ENCODE measurements at regions not wholly inside any gene's neighbourhood (a gene's known extent, or its start where the extent isn't known, plus 50 kb on each side); places are given as distances from the start of the nearest gene placed in this dataset.
"Not testable (repeated sequence)": the region's sequence is repeated elsewhere in the genome, so short reads cannot be mapped to it uniquely, and the experiment has no call there.

DNA sequence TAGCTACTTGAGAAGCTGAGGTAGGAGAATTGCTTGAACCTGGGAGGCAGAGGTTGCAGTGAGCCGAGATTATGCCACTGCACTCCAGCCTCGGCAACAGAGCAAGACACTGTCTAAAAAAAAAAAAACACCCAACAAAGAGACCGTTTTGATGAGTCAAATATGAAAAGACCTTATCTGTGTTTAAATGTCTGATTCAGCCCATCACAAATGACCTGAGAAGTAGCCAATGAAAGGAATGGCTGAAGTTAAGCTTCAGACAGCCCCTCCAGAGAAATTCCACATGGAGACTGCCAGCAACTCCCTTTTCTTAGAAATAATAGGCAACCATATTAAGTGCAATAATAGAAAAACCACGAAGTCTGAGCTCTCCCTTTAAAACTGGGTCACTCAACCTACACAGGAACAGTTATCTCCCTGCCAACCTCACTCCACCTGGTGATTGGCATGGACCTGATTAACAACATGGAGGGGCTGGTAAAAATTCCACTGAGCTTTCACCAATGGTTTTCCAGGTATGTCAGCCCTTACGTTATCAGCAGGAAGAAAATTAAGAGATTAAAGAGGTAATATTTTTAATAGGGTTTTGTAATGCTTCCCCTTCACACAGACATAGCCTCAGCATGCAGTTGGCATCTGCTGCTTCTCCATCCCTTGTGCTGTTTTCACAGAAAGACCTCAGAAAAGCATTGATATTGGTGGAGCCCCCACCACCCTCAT, 238.1 kb upstream of the STT3B start:
- no peak for DNase-seq

DNA sequence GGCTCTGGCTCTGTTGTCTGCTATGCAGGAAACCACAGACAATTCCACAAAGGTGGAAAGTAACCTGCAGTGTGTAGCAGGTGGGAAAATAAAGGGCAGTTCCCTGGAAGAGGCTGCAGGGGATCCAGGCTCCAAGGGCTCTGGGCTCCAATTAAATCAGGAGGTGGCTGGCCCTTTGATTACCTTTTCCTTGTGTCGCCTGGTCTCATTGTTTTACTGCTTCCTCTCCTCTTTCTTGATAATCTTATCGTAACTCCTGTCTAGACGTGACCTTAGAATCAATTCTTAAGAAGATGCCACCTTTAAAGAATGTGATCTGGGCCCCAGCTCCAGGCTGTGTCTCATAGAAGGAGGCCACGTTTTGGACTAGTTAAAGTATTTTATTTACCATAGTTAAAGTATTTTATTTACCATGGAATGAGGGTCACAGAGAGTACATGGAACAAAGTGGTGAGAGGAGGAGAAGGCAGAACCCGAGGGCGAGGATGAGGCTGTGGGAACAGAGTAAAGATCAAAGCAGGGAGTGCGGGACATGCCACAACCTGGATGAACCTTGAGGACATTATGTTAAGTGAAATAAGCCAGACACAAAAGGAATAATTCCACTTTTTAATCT, 237.5 kb upstream of the STT3B start:
- DNase-seq = no peak

DNA sequence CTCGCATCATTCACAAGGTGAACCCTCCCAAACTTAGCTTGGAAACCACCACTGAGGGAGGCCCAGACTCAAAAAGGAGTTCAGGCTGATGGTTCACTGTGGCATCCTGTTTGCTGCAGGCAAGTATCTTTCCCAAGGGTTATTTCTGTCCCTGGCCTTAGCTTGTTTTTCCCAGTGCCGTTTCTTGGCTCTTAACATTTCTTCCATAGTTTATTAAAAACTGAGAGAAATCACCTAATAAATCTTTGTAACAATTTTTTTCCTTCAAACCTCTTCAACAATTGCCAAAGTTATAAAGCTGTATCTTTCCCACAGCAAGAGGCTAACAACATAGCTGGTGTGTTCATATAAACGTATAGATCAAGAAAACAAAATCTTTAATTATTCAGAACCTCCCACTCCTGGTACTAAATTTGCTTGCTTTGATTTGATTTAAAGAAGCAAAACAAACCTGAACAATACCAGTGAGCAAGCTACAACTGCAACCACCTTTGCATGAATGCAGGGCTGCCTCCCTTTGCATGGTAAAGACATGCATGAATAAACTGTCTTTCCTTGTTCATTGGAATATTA, 234.9 kb upstream of the STT3B start:
- no peak for DNase-seq

DNA sequence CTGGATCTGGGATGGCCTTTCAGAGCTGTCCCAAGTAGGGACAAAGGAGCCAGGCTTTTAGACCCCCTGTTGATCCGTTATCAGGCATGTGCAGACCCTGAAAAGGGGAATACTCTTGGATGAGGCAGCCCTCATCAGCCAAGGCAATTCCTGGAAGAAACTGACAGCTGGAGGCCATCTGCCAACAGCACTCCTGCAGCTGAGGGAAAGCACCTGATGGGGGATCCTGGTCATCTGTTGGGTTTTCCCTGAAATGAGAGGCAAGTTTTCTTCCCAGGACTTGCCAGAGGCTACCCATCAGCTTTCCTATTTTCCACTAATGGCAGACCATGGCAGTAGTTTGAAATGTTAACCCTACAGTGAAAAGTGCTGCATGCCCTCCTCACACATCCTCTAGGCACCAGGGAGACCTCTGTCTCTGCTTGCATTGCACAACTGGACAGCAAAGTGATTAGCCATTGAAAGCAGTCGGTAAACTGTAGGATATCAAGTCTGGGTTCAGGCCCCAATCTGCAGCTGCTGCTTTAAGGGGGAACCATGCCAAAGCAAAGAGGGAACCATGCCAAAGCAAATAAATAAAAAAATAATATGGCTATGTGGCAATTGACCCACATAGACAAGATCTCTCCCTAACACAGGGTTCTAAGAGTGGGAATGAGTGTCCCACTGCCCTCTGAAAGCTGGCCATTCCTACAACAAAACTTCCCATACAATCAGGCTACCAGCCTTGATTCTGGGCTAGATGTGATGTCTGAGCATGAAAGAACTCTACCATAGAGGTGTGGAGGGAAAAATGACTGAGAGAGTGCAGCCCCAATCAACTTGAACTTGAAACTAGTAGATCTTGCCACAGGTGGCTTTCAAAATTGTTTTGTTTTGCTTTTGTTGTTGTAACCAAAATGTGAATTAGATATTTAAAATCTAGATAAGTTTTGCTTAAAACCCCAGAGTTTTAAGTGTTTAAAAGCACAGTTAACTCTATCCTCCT, 232.0 kb upstream of the STT3B start:
- DNase-seq = no peak

DNA sequence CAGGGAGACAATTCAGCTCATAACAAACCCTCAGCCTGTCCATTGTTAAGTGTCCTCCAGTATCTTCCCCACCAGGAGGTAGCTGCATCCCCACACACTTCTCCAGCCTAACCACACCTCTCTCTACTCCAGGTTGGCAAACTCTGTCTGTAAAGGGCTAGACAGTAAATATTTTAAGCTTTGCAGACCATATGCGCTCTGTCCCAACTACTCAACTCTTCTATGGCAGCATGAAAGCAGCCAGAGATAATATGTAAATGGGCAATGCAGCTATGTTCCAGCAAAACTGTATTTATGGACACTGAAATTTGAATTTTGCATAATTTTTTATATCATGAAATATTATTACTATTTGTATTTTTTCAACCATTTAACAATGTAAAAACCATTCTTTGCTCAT, 230.4 kb upstream of the STT3B start:
- DNase-seq = no peak

DNA sequence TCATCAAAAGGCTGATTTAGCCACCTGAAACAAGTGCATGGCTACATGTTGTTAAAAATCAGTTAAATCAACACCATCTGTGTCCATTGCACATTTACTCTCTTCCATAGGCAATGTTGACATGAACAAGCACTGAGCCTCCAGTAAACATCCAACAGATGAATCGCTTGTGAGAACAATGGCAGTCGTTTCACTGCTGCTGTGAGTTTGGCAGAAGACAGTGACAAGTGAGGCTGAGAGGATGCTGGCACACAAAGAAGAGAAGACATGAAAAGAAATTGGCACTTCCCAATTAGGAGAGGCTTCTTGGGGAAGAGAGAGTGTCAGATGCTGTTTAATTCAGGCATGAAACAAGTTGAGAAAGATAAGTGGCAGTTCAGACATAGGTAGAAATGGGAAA, 227.4 kb upstream of the STT3B start:
- DNase-seq = no peak

DNA sequence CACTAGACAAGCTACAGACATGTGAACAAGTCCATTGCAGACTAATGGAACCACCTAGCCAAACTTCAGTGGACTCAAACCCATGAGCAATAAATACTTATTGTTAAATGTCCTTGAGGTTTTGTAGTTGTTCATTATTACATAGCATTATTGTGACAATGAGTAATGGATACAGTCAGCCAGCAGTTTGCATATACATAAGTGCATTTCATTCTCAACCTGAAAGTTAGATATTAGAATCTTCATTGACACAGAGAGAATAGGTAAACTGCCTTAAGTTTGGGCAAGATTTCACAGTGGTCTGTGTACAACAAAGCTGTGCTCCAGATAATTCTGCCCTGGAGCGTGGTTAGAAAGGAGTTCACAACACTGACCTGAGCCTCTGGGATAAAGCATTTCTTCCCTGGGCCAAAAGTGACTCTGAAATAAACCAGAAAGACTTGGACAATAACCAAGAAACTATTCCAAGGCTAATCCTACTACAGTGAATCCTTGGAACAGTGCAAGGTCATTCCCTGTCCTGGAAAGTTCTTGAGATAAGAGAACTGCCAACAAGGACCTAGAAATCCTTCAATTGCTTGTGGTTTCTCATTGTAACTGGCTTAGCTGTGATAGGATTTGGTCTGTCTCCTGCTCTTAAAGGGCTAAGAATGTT, 225.5 kb upstream of the STT3B start:
- DNase-seq = no peak

DNA sequence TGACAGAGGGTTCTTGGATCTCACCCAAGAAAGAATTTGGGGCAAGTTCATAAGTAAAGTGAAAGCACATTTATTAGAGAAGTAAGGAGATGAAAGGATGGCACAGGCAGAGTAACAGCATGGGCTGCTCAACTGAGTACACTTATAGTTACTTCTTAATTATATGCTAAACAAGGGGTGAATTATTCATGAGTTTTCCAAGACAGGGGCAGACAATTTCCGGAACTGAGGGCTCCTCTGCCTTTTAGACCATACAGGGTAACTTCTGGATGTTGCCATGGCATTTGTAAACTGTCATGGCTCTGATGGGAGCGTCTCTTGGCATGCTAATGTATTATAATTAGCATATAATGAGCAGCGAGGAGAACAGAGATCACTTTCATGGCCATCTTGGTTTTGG, 221.2 kb upstream of the STT3B start:
- DNase-seq = no peak

DNA sequence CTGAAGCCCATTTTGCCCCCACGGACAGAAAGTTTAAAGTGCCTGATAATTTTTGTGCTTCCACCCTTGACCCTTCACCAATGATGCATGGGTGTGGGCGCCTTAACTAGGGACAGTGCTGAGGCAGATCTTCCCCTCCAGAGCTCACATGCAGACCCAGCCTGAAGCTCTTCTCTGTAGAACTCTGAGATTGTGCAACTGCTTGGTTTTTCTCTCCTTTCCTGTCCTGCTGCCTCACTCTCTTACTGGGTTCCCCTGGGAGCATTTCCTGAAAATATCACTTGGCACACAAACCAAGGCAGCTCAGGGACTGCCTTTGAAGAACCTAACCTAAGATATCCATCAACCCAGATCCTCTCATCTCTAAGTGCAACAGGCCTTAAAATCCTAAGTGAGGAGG, 220.3 kb upstream of the STT3B start:
- no peak for DNase-seq

DNA sequence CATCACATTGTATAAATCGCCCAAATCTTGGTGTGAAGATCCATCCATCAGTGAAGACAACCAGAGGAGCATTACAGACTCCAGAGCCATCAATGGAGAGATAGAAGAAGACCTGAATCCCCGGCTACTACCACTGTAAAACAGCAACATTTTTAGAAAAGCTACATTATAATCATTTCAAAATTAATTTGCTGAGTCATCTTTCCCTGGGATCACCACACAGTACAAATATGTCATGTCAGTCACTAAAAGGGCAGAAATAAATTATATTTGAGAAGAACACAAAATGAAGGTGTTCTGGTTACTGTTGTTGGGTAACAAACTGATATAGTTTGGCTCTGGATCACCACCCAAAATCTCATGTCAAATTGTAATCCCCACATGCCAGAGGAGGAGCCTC, 218.5 kb upstream of the STT3B start:
- DNase-seq = no peak

DNA sequence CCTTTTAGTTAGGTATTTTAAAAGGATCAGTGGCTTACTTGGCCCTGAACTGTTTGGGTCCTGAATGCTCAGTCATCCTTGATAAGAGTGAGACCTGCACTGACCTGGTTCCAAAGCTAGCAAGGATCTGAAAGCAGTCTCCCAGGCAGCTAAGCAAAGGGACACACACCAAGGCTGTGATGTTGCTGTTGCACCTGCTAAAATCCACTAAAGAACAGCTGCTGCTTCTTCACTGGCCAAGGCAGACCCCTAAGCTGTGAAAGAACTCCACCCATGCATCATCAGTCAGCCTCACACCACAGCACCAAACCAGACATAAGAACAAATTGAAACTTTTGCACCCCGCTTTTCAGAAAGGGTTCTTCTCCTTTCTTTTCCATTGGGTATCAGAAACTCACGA, 213.4 kb upstream of the STT3B start:
- DNase-seq = no peak

DNA sequence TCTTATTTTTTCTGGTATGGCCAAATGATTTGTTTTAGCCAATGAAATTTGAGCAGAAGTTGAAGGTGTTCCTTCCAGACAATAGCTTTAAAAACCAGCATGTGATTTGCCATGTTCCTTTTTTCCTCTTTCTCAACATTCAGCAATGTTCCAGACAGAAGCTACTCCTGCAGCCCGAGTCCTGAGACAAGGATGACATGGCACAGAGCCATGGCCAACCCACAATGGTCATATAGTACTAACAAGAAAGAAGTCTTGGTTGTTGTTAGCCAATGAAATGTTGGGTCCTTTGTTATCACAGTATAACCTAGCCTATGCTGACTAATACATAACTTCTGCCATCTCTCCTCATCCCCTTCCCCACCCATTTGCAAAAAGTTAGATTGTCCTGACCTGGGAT, 211.1 kb upstream of the STT3B start:
- DNase-seq = no peak

DNA sequence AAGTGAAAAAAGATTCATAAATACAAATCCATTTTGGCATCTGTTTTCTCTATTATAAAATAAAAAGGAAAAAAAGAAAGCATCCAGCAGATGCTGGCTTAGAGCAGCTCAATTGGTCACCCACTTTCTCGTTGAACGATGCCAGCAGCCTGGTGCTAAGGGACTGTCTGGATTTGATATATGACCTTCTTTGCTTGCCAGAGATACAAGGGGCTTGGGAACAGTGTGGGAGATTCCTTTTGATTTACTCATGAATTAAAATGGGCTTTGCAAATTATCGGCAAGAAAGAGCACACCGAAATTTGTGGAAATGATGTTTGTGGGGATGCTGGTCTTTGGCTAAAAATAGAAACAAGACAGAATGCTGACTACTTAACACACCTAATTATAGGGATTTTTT, 210.3 kb upstream of the STT3B start:
- DNase-seq = no peak

DNA sequence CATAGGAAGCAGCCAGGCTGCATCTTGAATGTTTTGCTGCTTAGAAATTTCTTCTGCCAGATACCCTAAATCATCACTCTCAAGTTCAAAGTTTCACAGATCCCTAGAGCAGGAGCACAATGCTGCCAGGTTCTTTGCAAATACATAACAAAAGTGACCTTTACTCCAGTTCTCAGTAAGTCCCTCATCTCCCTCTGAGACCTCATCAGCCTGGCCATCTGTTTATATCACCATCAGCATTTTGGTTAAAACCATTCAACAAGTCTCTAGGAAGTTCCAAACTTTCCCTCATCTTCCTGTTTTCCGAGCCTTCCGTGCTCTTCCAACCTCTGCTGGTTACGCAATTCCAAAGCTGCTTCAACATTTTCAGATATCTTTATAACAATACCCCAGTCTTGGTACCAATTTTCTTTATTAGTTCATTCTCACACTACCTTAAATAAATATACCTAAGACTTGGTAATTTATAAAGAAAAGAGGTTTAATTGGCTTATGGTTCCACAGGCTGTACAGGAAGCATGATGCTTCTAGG, 204.8 kb upstream of the STT3B start:
- not testable (repeated sequence) for DNase-seq

DNA sequence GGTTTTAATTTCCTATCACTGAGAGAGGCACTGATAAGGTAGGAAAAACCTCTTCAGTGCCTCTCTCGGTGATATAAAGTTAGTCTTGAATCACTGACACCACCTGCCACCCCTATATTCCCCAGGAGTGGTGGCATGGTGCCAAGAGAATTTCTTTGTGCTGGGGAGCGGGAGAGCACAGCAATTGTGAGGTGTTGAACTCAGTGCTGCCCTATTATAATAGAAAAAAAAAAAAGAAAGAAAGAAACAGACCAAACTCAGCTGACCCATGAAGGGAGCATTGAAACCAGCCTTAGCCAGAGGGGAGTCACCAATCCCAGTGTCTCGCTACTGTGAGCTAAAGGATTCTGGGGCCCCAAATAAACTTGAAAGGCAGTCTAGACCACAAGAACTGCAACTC, 201.4 kb upstream of the STT3B start:
- DNase-seq = no peak

DNA sequence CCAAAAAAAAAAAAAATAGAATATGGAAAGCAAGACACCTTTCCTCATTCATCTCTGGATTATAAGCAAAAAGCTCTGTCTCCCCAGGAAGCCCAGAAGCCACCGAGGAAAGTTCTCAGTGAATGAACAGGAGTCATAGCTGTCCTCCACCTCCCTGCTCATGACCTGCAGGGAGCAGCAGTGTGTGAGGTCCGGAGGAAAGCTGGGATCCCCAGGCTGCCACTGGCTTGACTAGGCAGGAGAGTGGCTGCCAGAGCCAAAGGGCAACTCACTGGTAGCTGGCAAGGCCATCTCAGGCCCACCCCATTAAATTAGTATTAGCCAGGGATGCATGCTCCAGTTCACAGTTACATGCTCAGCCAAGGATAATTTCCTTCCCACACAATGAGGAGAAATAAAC, 191.6 kb upstream of the STT3B start:
- no peak for DNase-seq

DNA sequence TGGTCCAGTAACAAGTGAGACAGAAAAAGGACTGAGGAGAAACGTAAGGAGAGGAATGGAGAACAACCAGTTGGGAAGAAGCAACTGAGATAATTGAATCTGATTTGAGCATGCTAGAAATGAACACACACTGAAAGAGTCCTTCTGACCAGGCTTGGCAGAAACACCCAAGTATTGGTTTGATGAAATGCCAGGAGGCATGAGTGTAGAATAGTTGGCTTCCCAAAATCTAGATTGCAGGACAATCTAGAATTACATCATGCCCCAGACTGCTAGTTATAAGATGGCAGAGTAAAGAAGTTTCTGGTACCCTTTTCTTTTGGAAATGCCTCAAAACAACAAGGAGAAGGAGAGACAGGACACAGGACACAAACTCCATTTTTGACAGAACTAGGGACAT, 189.7 kb upstream of the STT3B start:
- no peak for DNase-seq

DNA sequence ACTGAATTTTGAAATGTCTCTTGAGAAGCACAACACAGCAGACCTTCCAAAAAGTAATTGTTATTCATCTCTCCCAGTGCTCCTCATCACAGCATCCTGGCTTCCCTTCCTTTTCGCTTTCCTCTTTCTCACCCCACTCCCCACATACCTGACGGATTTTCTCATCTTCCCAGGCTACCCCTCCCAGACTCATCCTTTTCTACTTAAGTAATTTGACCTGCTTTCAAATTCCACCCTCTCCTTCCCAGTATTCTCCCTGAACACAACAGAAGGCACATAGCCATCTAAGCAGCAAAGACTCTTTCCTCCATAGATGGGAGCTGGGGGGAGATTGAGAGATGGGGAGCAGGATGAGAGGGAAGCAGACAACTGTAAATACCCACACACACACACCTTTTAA, 187.1 kb upstream of the STT3B start:
- no peak for DNase-seq

DNA sequence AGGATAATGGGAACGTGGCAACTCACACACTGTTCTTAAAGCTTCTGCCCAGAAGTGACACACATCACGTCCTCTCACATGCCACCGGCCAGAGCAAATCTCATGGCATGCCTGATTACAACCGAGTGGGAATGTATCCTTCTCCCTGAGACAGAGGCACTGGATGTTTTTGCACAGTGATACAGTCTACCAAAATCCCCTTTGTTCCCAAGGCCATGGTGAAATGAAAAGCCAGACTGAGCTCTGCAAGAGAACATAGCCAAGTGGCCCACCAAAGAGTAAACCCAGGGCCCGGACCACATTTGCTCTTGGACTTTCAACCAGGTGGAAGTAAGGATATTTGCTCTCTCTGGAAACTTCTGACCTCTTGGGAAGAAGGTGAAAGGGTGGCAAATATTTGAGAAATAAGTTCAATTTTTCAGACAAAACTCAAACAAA, 186.2 kb upstream of the STT3B start:
- DNase-seq = no peak

DNA sequence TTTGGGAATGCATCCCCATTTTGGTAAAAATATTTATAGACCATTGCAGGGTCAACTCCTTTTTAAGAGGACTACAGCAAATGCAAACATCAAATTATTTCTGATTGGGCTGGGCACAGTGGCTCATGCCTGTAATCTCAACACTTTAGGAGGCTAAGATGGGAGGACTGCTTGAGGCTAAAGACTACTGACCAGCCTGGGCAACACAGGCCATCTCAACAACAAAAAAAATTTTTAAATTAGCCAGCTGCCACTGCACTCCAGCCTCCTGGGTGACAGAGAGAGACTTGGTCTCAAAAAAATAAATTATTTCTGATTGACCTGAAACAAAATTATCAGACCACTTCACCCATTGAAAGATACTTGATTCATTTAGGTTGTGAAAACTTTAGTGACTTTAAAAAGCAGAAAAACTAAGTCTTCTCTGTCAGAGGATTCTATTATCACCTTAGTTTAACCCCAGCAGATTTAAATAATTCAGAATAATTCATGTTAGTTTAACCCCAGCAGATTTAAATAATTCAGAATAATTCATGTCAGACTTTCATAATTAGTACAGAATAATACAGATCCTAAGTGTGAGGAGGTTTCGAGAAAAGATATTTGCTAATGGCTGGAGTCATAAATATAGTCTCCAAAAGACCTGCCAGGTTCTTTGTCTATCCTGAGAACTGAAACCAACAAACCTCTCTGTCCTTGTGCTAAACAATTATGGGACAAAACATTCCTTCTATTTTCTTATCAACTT, 183.6 kb upstream of the STT3B start:
- DNase-seq = no peak

DNA sequence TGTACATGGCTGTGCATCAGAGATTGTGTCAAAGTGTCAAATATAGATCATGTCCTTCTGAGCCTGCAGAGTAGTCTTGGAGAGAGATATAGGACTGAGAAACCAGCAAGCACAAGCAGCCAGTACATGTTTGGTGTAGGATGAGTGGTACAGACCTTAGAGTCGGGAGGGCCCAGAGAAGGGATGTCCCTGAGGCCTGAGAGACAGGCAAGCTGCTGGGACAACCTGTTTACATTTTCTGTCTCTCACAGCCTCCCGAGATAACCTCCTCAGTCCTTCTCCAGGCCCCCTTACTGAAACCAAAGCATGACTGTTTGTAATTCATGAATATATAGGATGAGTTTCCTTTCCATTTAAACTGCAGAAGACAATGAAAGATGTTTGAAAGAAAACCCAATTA, 182.4 kb upstream of the STT3B start:
- no peak for DNase-seq

DNA sequence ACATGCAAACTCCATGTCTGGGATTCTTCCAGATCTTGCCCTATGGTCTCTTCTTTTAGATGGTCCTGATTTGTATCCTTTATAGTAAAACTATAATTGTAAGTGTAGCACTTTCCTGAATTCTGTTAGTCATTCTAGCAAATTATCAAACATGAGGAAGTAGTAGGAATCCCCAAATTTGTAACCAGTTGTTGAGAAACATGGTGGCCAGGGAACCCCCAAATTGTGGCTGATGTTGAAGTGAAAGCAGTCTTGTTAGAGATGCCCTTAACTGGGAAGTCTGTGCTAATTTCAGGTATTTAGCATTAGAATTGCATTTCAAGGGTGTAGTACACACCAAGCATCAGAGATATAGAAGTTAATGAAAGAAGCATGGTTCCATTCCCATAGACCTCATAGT, 180.4 kb upstream of the STT3B start:
- DNase-seq = no peak

Measured in fibroblast of skin of back (primary cell).